OCI-LY7 (cell line): ENCODE measurements at regions not wholly inside any gene's neighbourhood (a gene's known extent, or its start where the extent isn't known, plus 50 kb on each side); places are given as distances from the start of the nearest gene placed in this dataset.

Experiments used
- BruUV-seq: library from RNA; stranded (reverse); fragments of 400-500 nt; replicated peaks from 2 replicates; lab custom pipeline; 2021; lab: Mats Ljungman, UMichigan
- CTCF ChIA-PET: fragments of 300-600 bp; sonication (Branson Sonifier 250); formaldehyde crosslinking; loops from one replicate; lab custom pipeline; 2022; ENCODE audit warnings: antibody characterized with exemption; ENCODE audit not compliant: unreplicated experiment; lab: Charles Lee
- POLR2A ChIA-PET: fragments of 300-600 bp; sonication (Branson Sonifier 250); formaldehyde crosslinking; loops from one replicate; lab custom pipeline; 2022; ENCODE audit warnings: antibody characterized with exemption; lab: Charles Lee
- DNase-seq: peaks from one replicate; pipeline ENCODE4 v3.0.0-alpha.2; 2015; ENCODE audit warnings: low spot score
- H2AFZ ChIP-seq: fragments of 200-600 bp; sonication (generic), shearing (Covaris generic); 2 replicates; pipeline ENCODE4 v1.6.1; 2014; ENCODE audit warnings: mild to moderate bottlenecking, antibody characterized with exemption, low read length, moderate library complexity
- H3K27ac ChIP-seq: fragments of 200-600 bp; sonication (generic); 2 replicates; pipeline ENCODE4 v1.5.1; 2014; ENCODE audit warnings: mixed run types, low read depth, mild to moderate bottlenecking, moderate library complexity, low read length, inconsistent platforms; ENCODE audit not compliant: poor library complexity, severe bottlenecking
- H3K36me3 ChIP-seq: fragments of 200-600 bp; sonication (generic); 2 replicates; pipeline ENCODE4 v1.6.1; 2014; ENCODE audit warnings: mild to moderate bottlenecking, antibody characterized with exemption, low read length, moderate library complexity, mixed read lengths; ENCODE audit not compliant: insufficient read depth
- H3K4me1 ChIP-seq: fragments of 200-600 bp; sonication (generic); 2 replicates; pipeline ENCODE4 v1.5.1; 2014; ENCODE audit warnings: mild to moderate bottlenecking, low read length; ENCODE audit not compliant: insufficient read depth, poor library complexity, severe bottlenecking
- H3K4me2 ChIP-seq: fragments of 200-600 bp; sonication (generic); 2 replicates; pipeline ENCODE4 v1.6.1; 2014; ENCODE audit warnings: mild to moderate bottlenecking, low read length
- H3K4me3 ChIP-seq: fragments of 200-600 bp; sonication (generic); 2 replicates; pipeline ENCODE4 v1.5.1; 2014; ENCODE audit warnings: mild to moderate bottlenecking, low read depth, low read length; ENCODE audit not compliant: poor library complexity, severe bottlenecking
- H3K79me2 ChIP-seq: fragments of 200-600 bp; sonication (generic); 2 replicates; pipeline ENCODE4 v1.6.1; 2016; ENCODE audit warnings: low read depth, mild to moderate bottlenecking, low read length, moderate library complexity, mixed read lengths; ENCODE audit not compliant: insufficient read depth
- H3K9me2 ChIP-seq: fragments of 200-600 bp; sonication (generic); 2 replicates; pipeline ENCODE4 v1.6.1; 2016; ENCODE audit warnings: mild to moderate bottlenecking, low read length, mixed read lengths; ENCODE audit not compliant: insufficient read depth
- H3K9me3 ChIP-seq: fragments of 200-600 bp; sonication (generic); 2 replicates; pipeline ENCODE4 v1.6.1; 2014; ENCODE audit warnings: mild to moderate bottlenecking, mixed run types, low read length, mixed read lengths
- H4K20me1 ChIP-seq: fragments of 200-600 bp; sonication (generic); 2 replicates; pipeline ENCODE4 v1.6.1; 2014; ENCODE audit warnings: mild to moderate bottlenecking, antibody characterized with exemption, low read length, moderate library complexity, mixed read lengths; ENCODE audit not compliant: insufficient read depth
- CTCF ChIP-seq: fragments of 200-600 bp; sonication (generic); conservative IDR thresholded peaks from 2 replicates; pipeline ENCODE4 v1.5.1; 2014; ENCODE audit warnings: mild to moderate bottlenecking, antibody characterized with exemption, low read length, moderate library complexity, mixed read lengths
- EZH2phosphoT487 ChIP-seq: fragments of 200-600 bp; sonication (generic); IDR thresholded peaks from 2 replicates; pipeline ENCODE4 v1.6.1; 2018; ENCODE audit warnings: low read depth, borderline replicate concordance, mild to moderate bottlenecking, mixed run types, antibody characterized with exemption, low read length, moderate library complexity, mixed read lengths
- intact Hi-C: fragments of 100-400 bp; cut with micrococcal nuclease; formaldehyde crosslinking; loops from one replicate; pipeline ENCODE4 v1.10.0; 2022; ENCODE audit not compliant: unreplicated experiment

- DNase-seq, result no peak
- no TSS peak for BruUV-seq
- POLR2A ChIA-PET, result interaction anchor here (0.6 kb wide), 2 partner anchors 340 to 1769 kb away, joined by 3 to 4 read pairs; no protein-coding TSS in a partner anchor
- Histone ChIP-seq H3K9me3 (no peaks in the 10 kb centered on the region), H3K79me2 (no peaks in the 10 kb centered on the region), H4K20me1 (no peaks in the 10 kb centered on the region), H3K4me2 (no peak overlapping the region), H3K4me3 (no peak overlapping the region), H3K4me1 (no peaks in the 10 kb centered on the region), H3K27ac (no peak overlapping the region), H3K36me3 (no peaks in the 10 kb centered on the region), H3K9me2 (no peaks in the 10 kb centered on the region), H2AFZ (no peak overlapping the region)
- no peak for TF ChIP-seq CTCF
- TF ChIP-seq EZH2phosphoT487, result no peak
- intact Hi-C loops, result no loop called here
- CTCF ChIA-PET, result no interaction called here
Measured at GRCh38 chr16:49067776-49068175, 213.9 kb downstream of the CBLN1 start.

GRCh38 chr16:49061137-49061714 lies 220.4 kb downstream of the CBLN1 start:
- H3K27ac ChIP-seq, result no peak overlapping the region
- H3K36me3 ChIP-seq, result no peaks in the 10 kb centered on the region
- TF ChIP-seq EZH2phosphoT487 (no peak), CTCF (no peak)
- DNase-seq, result no peak
- CTCF ChIA-PET, result no interaction called here
- no peaks in the 10 kb centered on the region for H3K9me3 ChIP-seq
- H3K4me1 ChIP-seq, result peaks cover 17% of the 10 kb centered on the region
- intact Hi-C loops, result no loop called here
- H3K4me2 ChIP-seq, result no peak overlapping the region
- H2AFZ ChIP-seq, result no peak overlapping the region
- BruUV-seq, result no TSS peak
- no peaks in the 10 kb centered on the region for H4K20me1 ChIP-seq
- H3K79me2 ChIP-seq, result no peaks in the 10 kb centered on the region
- POLR2A ChIA-PET, result no interaction called here
- H3K9me2 ChIP-seq, result no peaks in the 10 kb centered on the region
- no peak overlapping the region for H3K4me3 ChIP-seq

- H3K4me3 ChIP-seq, result no peak overlapping the region
- DNase-seq, result no peak
- intact Hi-C loops, result no loop called here
- no peak overlapping the region for H2AFZ ChIP-seq
- POLR2A ChIA-PET, result no interaction called here
- no peak overlapping the region for H3K27ac ChIP-seq
- peaks cover 22% of the 10 kb centered on the region for H3K4me1 ChIP-seq
- CTCF ChIA-PET, result no interaction called here
- BruUV-seq, result no TSS peak
- no peak overlapping the region for H3K4me2 ChIP-seq
- H3K9me3 ChIP-seq, result no peaks in the 10 kb centered on the region
- H3K36me3 ChIP-seq, result no peaks in the 10 kb centered on the region
- no peak for TF ChIP-seq CTCF
- no peak for TF ChIP-seq EZH2phosphoT487
- no peaks in the 10 kb centered on the region for H3K9me2 ChIP-seq
- H4K20me1 ChIP-seq, result no peaks in the 10 kb centered on the region
- no peaks in the 10 kb centered on the region for H3K79me2 ChIP-seq
Measured at GRCh38 chr16:49060728-49061127, 220.9 kb downstream of the CBLN1 start.
